ENCODE measurements at regions not wholly inside any gene's neighbourhood (a gene's known extent, or its start where the extent isn't known, plus 50 kb on each side); places are given as distances from the start of the nearest gene placed in this dataset.
"Not testable (repeated sequence)": the region's sequence is repeated elsewhere in the genome, so short reads cannot be mapped to it uniquely, and the experiment has no call there.

GRCh38 chr14:28152453-28153044 is 614.0 kb upstream of the FOXG1 start:
- DNase-seq (ENCODE audit: missing footprints): no peak
- ATAC-seq: no peak
- intact Hi-C loops (cut with DNase I): no loop called here

- ATAC-seq (no peak), DNase-seq (ENCODE audit: missing footprints) (peak; percentile 64)
- intact Hi-C loops (cut with DNase I): no loop called here
Observed at GRCh38 chr14:28157289-28157869, 609.2 kb upstream of the FOXG1 start.

DNA sequence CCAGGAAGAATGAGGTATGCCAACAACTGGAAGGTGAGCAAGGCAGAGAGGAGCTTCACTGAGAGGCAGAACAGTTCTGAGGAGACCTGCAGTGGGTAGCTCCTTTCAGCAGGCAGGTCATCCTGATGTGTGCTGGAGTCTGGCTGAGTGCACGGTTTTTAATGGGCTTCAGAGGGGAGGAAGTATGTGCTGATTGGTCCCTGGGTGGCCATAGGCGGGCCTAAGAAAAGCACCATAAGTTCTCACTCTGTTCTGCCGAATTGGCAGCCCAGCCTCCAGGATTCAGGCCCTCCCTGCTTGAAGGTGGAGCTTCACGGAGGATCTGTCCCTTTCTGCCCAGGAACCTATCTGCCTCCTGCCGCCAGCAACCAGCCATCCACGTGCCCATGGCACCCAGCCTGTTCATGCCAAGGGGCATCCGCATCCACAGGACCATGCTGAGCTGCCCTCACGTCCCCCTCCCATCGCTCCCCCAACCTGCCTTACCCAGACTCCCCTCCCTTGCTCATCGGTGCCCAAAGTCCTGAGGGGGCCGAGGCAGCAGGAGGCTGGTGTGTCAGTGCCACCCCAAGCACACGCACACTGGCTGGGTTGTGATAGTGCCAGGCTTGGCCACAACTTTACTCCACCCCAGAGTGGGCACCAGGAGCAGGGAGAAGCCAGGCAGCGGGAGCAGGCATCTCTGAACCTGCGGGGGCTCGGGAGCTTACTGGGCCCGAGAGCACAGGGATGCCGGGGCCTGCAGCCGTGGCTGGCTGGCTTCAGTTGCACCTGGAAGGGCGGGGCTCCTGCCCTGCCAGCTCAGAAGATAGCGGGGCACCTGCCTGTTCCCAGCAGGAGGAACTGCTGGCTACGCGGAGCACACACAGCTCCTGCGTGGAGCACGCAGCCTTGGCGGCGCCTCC is 608.4 kb upstream of the FOXG1 start:
- ATAC-seq: no peak
- DNase-seq (ENCODE audit: missing footprints): peak; percentile 53
- intact Hi-C loops (cut with DNase I): no loop called here

DNA sequence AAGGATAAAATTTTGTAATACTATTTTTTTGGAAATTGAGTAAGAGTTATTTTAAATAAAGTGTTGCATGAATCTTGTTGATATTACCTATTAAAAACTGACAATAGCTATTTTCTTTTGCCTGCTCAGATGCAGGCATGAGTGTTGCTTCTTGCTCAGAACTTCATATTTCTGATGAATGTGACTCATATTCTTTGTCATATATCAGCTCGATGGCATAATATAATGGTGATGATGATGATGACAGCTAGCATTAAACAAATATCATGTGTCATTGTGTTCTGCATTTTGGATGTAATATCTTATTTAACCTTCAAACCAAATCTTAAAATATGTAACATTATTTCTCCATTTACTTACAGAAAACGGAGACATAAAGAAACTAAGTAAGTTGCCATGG is 605.5 kb upstream of the FOXG1 start:
- DNase-seq (ENCODE audit: missing footprints) (no peak), ATAC-seq (no peak)
- intact Hi-C loops (cut with DNase I): no loop called here

- intact Hi-C loops (cut with DNase I): no loop called here
- DNase-seq (ENCODE audit: missing footprints) (no peak), ATAC-seq (no peak)
Observed at GRCh38 chr14:28163233-28163632, 603.4 kb upstream of the FOXG1 start.

- intact Hi-C loops (cut with DNase I): no loop called here
- ATAC-seq (no peak), DNase-seq (ENCODE audit: missing footprints) (no peak)
Observed at GRCh38 chr14:28163897-28164296, 602.7 kb upstream of the FOXG1 start.

DNA sequence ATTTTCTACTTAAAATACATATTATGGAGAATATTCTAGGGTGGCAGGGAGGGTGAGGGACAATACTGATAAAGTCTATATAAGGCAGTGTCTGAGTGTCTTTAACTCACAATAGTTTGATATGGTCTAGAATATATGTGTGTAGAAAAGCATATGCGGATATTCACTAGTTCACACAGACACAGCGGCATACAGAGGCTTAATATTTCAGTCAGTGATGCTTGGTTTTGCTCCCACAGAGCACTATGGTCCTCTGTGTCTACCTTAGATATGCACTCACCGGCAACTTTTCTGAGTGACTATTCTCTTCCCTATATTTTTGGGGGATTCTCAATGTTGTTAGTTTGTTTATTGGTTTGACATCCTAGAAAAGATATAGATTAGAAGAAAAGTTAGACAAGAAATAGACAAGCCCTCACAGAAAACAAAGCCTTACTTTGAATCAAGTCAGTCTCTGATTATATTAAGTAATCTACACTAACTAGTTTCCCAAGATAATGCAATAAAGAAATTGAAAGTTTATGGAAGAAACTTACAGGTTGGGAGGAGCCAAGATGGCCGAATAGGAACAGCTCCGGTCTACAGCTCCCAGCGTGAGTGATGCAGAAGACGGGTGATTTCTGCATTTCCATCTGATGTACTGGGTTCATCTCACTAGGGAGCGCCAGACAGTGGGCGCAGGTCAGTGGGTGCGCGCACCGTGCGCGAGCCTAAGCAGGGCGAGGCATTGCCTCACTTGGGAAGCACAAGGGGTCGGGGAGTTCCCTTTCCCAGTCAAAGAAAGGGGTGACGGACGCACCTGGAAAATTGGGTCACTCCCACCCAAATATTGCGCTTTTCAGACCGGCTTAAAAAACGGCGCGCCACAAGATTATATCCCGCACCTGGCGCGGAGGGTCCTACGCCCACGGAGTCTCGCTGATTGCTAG is 578.4 kb upstream of the FOXG1 start:
- intact Hi-C loops (cut with DNase I): not testable (repeated sequence)

DNA sequence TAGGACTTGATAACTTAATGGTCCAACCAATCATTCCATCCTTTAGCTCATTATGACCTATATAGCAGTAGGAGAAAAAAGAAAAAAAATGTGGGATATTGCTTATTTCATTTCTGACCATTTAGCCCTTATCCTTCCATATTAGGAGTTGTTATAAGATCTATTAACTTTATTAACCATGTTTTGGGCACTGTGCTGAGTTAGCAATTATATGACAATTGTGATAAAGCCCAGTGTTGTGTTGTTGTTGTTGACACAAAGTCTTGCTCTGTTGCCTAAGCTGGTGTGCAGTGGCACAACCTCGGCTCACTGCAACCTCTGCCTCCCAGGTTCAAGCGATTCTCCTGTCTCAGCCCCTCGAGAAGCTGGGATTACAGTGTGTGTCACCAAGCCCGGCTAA is 569.7 kb upstream of the FOXG1 start:
- ATAC-seq (no peak), DNase-seq (ENCODE audit: missing footprints) (no peak)
- intact Hi-C loops (cut with DNase I): no loop called here

More for the DNA sequence above, 578.4 kb upstream of the FOXG1 start:
- not testable (repeated sequence) for DNase-seq (ENCODE audit: missing footprints); ATAC-seq

GRCh38 chr14:28220391-28220790 is 546.2 kb upstream of the FOXG1 start:
- no peak for DNase-seq (ENCODE audit: missing footprints)
- intact Hi-C loops (cut with DNase I): no loop called here
- no peak for ATAC-seq

DNA sequence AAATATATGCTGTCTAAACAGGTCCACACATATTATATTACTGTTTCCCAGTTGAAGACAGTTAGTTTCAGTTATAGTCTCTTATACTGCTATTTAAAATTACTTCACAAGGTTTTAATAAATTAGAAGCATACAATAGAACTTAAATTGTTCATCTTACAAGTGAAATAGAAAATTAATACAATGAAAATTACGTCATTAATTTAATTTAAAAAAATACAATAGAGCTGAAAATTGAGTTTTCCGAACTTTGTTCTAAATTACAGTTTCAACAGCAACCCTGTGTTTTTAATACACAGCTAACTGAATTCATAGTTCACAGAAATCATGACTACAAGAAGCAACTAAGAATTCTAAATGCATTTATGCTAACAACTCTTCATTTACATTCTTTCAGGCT is 525.7 kb upstream of the FOXG1 start:
- intact Hi-C loops (cut with DNase I): no loop called here
- ATAC-seq: no peak
- no peak for DNase-seq (ENCODE audit: missing footprints)

GRCh38 chr14:28242895-28243294 is 523.7 kb upstream of the FOXG1 start:
- DNase-seq (ENCODE audit: missing footprints): no peak
- intact Hi-C loops (cut with DNase I): no loop called here
- no peak for ATAC-seq

GRCh38 chr14:28243600-28243999 is 523.0 kb upstream of the FOXG1 start:
- ATAC-seq: no peak
- intact Hi-C loops (cut with DNase I): no loop called here
- no peak for DNase-seq (ENCODE audit: missing footprints)

GRCh38 chr14:28245216-28245615 is 521.4 kb upstream of the FOXG1 start:
- ATAC-seq: no peak
- intact Hi-C loops (cut with DNase I): no loop called here
- no peak for DNase-seq (ENCODE audit: missing footprints)

GRCh38 chr14:28247491-28247890 is 519.1 kb upstream of the FOXG1 start:
- DNase-seq (ENCODE audit: missing footprints): no peak
- no peak for ATAC-seq
- intact Hi-C loops (cut with DNase I): no loop called here

- intact Hi-C loops (cut with DNase I); DNase-seq (ENCODE audit: missing footprints); ATAC-seq: not testable (repeated sequence)
Observed at GRCh38 chr14:28252124-28252523, 514.5 kb upstream of the FOXG1 start.

DNA sequence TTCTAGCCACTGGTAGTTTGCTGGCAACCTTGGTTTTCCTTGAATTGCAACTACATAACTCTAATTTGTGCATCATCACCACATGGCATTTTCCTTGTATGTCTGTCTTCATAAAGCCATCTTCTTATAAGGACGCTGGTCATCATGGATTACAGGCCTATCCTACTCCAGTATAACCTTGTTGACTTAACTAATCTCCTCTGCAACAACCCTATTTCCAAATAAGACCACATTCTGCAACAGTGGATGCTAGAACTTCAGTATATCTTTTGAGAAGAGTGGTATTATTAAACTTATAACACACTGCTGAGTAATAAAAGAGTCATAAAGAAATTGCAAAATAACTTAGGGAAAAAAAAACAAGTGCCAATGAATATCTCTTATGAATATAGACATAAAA is 511.8 kb upstream of the FOXG1 start:
- no peak for DNase-seq (ENCODE audit: missing footprints)
- no peak for ATAC-seq
- intact Hi-C loops (cut with DNase I): no loop called here

DNA sequence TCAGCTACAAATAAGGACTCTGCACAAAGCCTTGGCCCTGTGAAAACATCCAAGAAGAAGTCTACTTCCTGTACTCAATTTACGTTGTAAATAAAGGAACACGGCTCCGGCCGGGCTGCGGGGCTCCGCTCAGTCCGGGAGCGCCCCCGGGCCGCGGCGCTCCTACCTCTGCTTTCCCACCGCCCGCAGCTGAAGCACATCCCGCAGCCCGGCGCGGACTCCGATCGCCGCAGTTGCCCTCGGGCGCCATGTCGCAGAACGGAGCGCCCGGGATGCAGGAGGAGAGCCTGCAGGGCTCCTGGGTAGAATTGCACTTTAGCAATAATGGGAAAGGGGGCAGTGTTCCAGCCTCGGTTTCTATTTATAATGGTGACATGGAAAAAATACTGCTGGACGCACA is 502.3 kb upstream of the FOXG1 start:
- ATAC-seq (no peak), DNase-seq (ENCODE audit: missing footprints) (no peak)
- intact Hi-C loops (cut with DNase I): no loop called here

DNA sequence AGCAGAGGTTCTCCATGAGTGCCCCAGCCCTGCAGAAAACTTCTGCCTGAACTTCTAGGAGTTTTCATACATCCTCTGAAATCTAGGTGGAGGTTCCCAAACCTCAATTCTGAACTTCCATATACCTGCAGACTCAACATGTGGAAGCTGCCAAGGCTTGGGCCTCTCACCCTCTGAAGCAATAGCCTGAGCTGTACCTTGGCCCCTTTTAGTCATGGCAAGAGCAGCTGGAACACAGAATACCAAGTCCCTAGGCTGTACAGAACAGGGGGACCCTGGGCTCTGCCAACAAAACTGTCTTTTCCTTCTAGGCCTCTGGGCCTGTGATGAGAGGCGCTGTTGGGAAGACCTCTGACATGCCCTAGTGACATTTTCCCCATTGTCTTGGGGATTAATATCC is 494.3 kb upstream of the FOXG1 start:
- no peak for ATAC-seq
- DNase-seq (ENCODE audit: missing footprints): no peak
- intact Hi-C loops (cut with DNase I): no loop called here

- intact Hi-C loops (cut with DNase I): no loop called here
- no peak for ATAC-seq
Observed at GRCh38 chr14:28280530-28280929, 486.1 kb upstream of the FOXG1 start.

More at GRCh38 chr14:28280530-28280929, 486.1 kb upstream of the FOXG1 start:
- no peak for DNase-seq (ENCODE audit: missing footprints)
